NCI-H2081 treated with DMSO at 0.1 percent for 48 hours (cell line): ENCODE measurements at regions not wholly inside any gene's neighbourhood (a gene's known extent, or its start where the extent isn't known, plus 50 kb on each side); places are given as distances from the start of the nearest gene placed in this dataset.
"Not testable (repeated sequence)": the region's sequence is repeated elsewhere in the genome, so short reads cannot be mapped to it uniquely, and the experiment has no call there.

ENCODE experiments used
- DNase-seq: peaks from one replicate; lab custom pipeline; 2025; lab: John Stamatoyannopoulos, UW

- DNase-seq = no peak
Observed at GRCh38 chr16:79407461-79408135, 192.9 kb downstream of the MAF start.

- DNase-seq = no peak
Observed at GRCh38 chr16:79407005-79407404, 193.5 kb downstream of the MAF start.

- no peak for DNase-seq
Observed at GRCh38 chr16:79404571-79404970, 196.0 kb downstream of the MAF start.

GRCh38 chr16:79403534-79403933 is 197.0 kb downstream of the MAF start:
- DNase-seq = no peak

- no peak for DNase-seq
Observed at GRCh38 chr16:79402920-79403319, 197.6 kb downstream of the MAF start.

GRCh38 chr16:79402356-79402755 is 198.2 kb downstream of the MAF start:
- DNase-seq = no peak

GRCh38 chr16:79401782-79402181 is 198.8 kb downstream of the MAF start:
- no peak for DNase-seq

GRCh38 chr16:79401157-79401556 is 199.4 kb downstream of the MAF start:
- no peak for DNase-seq

- DNase-seq = no peak
Observed at GRCh38 chr16:79400462-79401149, 199.9 kb downstream of the MAF start.

- DNase-seq = no peak
Observed at GRCh38 chr16:79395591-79395990, 204.9 kb downstream of the MAF start.

GRCh38 chr16:79394206-79394605 is 206.3 kb downstream of the MAF start:
- no peak for DNase-seq

- DNase-seq = no peak
Observed at GRCh38 chr16:79393564-79393963, 207.0 kb downstream of the MAF start.

GRCh38 chr16:79393127-79393526 is 207.4 kb downstream of the MAF start:
- no peak for DNase-seq

GRCh38 chr16:79392081-79392480 is 208.5 kb downstream of the MAF start:
- no peak for DNase-seq

GRCh38 chr16:79391395-79391794 is 209.1 kb downstream of the MAF start:
- no peak for DNase-seq

- DNase-seq = no peak
Observed at GRCh38 chr16:79390481-79391051, 210.0 kb downstream of the MAF start.

GRCh38 chr16:79388396-79388795 is 212.1 kb downstream of the MAF start:
- no peak for DNase-seq

- DNase-seq = no peak
Observed at GRCh38 chr16:79386299-79386698, 214.2 kb downstream of the MAF start.

- no peak for DNase-seq
Observed at GRCh38 chr16:79381603-79382042, 218.9 kb downstream of the MAF start.

GRCh38 chr16:79380995-79381602 is 219.4 kb downstream of the MAF start:
- DNase-seq = no peak

- no peak for DNase-seq
Observed at GRCh38 chr16:79379095-79379494, 221.4 kb downstream of the MAF start.

GRCh38 chr16:79377082-79377481 is 223.5 kb downstream of the MAF start:
- DNase-seq = not testable (repeated sequence)

GRCh38 chr16:79375351-79375750 is 225.2 kb downstream of the MAF start:
- DNase-seq = no peak
